D721Med (cell line): ENCODE measurements at regions not wholly inside any gene's neighbourhood (a gene's known extent, or its start where the extent isn't known, plus 50 kb on each side); places are given as distances from the start of the nearest gene placed in this dataset.

Experiments
- DNase-seq: peaks from one replicate; pipeline ENCODE4 v3.0.0; 2011; ENCODE audit warnings: low spot score; ENCODE audit not compliant: insufficient read length
- FAIRE-seq: peaks from 2 replicates; lab custom pipeline; 2011; peaks lifted over from hg19 to GRCh38; lab: Jason Lieb, UNC
- TF ChIP-seq, protein P1 (sequence below): IDR thresholded peaks from 2 replicates; pipeline ENCODE4 v1.5.1; 2012; ENCODE audit warnings: mild to moderate bottlenecking, control low read depth; ENCODE audit not compliant: insufficient read depth; ENCODE audit errors: missing control alignments

DNA sequence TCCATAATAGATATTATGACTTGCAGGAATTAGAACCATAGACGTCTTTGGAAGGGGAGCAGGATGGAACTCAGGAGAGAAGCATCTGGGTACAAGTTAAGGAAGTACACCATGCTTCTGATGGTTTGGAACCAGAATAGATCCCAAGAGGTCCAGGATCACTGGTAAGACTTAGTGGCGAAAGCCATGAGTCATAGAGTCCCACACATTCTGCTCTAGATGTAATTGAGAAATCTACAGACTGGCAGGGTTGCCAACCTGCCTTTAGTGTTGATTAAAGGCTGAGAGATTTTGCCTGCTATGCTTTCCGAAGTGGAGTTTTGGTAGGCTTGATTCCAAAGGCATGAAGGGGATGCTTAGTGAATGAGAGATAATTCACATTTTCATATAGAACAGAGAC lies 57.1 kb upstream of the C1orf87 start:
- FAIRE-seq (no peak), DNase-seq (no peak)
- TF ChIP-seq, protein P1, sequence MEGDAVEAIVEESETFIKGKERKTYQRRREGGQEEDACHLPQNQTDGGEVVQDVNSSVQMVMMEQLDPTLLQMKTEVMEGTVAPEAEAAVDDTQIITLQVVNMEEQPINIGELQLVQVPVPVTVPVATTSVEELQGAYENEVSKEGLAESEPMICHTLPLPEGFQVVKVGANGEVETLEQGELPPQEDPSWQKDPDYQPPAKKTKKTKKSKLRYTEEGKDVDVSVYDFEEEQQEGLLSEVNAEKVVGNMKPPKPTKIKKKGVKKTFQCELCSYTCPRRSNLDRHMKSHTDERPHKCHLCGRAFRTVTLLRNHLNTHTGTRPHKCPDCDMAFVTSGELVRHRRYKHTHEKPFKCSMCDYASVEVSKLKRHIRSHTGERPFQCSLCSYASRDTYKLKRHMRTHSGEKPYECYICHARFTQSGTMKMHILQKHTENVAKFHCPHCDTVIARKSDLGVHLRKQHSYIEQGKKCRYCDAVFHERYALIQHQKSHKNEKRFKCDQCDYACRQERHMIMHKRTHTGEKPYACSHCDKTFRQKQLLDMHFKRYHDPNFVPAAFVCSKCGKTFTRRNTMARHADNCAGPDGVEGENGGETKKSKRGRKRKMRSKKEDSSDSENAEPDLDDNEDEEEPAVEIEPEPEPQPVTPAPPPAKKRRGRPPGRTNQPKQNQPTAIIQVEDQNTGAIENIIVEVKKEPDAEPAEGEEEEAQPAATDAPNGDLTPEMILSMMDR, result no peak

DNA sequence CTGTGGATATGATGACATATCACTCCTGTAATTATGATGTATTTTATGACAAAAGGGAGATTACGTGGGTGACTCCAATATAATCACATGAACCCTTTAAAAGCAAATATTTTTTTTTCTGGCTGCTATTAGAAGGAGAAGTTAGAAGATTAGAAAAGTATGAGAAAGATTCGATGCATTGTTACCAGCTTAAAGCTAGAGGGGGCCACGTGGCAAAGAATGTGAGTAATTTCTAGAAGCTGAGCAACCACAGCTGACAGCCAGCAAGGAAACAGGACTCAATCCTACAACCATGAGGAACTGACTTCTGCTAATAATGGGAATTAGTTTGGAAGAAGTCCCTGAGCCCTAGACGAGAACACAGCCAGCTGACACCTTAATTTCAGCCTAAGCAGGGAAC lies 56.3 kb upstream of the C1orf87 start:
- FAIRE-seq (no peak), DNase-seq (no peak)
- TF ChIP-seq, protein P1, result no peak

DNA sequence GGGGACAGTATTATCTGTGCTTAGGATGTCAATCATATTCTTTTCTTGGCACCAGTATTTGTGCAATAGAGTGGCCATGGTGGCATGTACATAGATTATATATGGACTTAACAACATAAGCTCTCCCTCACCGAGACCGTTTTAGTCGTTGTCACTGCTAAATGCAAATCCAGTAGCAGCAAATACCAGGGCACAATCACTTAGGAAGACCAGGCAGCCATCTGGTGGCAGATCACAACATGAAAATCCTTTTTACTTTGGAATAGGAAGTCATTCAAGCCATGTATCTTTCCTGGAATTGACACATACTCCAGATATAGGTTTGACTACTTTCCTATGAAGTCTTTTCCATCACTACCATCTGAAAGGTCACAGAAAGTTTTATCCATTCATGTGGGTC lies 53.2 kb upstream of the C1orf87 start:
- FAIRE-seq (peak; percentile 60), DNase-seq (no peak)
- TF ChIP-seq, protein P1, result peak; percentile 49
